GM13977 (cell line): ENCODE measurements at regions not wholly inside any gene's neighbourhood (a gene's known extent, or its start where the extent isn't known, plus 50 kb on each side); places are given as distances from the start of the nearest gene placed in this dataset.

Source experiments
- DNase-seq: peaks from one replicate; pipeline ENCODE4 v3.0.0; 2012; ENCODE audit warnings: low spot score
- in situ Hi-C: fragments of 300-500 bp; cut with MboI; formaldehyde crosslinking; loops from one replicate; pipeline ENCODE4 v1.12.0; 2022; ENCODE audit warnings: low sequenced_read_pairs, low pct_unique_long_range_greater_than_20kb, mixed read lengths, inconsistent platforms; ENCODE audit not compliant: unreplicated experiment
- TF ChIP-seq, protein P1 (sequence below): IDR thresholded peaks from 2 replicates; pipeline ENCODE4 v1.5.1; 2012; ENCODE audit warnings: mild to moderate bottlenecking, control low read depth; ENCODE audit not compliant: insufficient read depth; ENCODE audit errors: extremely low read depth, missing control alignments

DNA sequence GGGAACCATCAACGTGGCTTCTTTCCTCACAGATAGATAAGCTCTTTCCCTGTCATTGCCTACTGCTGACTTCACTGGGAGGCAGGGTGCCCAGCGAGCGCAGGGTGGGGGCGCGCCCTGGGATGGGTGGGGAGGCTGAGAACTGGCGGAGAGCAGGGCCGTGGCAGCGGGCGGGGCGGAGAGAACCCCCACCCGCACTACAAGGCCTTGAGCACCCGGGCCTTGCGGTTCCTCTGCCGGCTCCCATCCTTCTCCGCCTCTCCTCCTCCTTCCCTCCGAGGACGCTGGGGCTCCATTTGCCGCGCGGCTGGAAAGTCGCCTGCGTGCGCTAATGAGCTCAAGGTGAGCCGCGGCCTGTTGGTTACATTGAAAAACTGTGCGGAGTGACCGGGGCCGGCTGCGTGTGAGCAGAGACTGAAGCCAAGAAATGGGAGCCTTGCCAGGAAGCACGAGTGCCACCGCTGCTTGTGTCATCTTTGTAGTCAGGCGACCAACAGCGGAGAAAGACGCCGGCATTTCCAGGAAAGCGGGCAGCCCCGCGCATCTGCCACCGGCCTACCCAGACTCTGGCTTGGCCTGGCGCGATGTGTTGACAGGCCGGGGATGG, 963.5 kb upstream of the SLC35B3 start:
- in situ Hi-C loops = no loop called here

DNA sequence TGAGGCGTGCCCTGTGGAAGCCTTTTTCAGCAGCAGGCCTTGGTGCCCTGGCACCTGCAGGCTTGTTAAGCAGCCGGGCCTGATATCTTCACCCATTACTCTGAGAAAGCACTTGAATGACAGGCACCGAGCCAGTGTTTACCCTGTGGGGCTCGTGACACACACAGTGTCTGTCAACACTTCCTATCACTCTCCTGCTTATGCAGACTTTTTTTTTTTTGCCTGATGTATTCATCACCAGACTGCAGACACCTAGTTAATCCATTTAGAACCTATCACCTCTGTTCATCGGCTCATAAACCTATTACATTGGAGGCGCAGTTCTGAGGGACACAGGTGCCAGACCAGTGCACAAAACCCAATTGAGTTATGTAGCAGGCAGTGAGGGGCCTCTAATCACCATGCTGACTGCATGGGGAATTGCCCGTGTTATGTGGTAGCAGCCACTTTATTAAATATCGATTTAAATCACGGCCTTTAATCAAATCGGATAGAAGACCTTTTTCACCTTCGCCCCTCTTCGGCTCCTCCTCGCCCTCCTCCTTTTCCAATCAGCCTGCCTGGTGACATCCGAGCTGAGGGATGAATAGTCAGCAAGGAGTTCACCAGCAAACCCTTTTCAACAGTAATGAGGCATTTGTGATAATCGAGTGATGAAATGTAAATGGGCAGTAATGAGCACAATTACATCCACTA, 962.9 kb upstream of the SLC35B3 start:
- TF ChIP-seq, protein P1, sequence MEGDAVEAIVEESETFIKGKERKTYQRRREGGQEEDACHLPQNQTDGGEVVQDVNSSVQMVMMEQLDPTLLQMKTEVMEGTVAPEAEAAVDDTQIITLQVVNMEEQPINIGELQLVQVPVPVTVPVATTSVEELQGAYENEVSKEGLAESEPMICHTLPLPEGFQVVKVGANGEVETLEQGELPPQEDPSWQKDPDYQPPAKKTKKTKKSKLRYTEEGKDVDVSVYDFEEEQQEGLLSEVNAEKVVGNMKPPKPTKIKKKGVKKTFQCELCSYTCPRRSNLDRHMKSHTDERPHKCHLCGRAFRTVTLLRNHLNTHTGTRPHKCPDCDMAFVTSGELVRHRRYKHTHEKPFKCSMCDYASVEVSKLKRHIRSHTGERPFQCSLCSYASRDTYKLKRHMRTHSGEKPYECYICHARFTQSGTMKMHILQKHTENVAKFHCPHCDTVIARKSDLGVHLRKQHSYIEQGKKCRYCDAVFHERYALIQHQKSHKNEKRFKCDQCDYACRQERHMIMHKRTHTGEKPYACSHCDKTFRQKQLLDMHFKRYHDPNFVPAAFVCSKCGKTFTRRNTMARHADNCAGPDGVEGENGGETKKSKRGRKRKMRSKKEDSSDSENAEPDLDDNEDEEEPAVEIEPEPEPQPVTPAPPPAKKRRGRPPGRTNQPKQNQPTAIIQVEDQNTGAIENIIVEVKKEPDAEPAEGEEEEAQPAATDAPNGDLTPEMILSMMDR = no peak
- in situ Hi-C loops = no loop called here
- no peak for DNase-seq

More for the DNA sequence above, 963.5 kb upstream of the SLC35B3 start:
- TF ChIP-seq, protein P1 = no peak
- DNase-seq = no peak

GRCh38 chr6:9388596-9388995, 953.3 kb upstream of the SLC35B3 start:
- DNase-seq = no peak
- in situ Hi-C loops = no loop called here
- TF ChIP-seq, protein P1 = no peak

DNA sequence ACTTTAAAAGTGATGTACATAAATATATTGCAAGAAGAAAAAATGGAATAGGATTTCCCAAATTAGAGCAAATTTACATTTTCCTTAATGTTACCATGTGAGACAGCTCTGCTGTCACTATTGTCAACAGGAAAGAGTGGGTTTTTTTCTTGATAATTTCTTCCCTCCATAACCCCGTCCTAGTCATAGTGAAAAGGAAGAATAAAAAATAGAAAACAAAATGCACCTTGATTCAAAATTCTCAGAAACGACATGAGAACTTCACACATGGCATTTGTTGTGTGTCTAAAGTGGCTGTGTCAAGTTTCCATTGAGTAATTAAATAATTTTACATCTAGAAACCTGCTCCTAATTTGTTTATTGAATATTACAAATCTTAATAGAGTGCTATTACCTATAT, 945.2 kb upstream of the SLC35B3 start:
- TF ChIP-seq, protein P1 = no peak
- in situ Hi-C loops = no loop called here

DNA sequence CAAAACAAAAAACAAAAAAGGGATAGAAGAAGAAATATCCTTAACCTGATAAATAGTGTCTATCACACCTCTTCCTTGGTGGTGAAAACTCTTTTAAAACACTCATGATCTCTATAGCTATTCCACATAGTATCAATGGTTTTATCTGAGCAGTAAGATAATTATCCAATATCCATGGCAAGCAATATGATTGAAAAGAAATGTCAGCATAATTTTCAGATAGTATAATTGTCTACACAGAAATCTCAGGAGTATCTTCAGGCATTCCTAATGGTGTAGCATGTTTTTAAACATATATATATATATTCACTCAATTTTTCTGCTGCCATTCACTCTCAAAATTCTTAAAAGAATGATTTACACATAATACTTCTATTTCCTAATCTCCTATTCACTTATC, 938.0 kb upstream of the SLC35B3 start:
- no peak for DNase-seq

More for the DNA sequence above, 945.2 kb upstream of the SLC35B3 start:
- DNase-seq = no peak

GRCh38 chr6:9370480-9370879, 935.1 kb upstream of the SLC35B3 start:
- peak; percentile 2 for DNase-seq
- TF ChIP-seq, protein P1 = no peak
- in situ Hi-C loops = no loop called here

More for the DNA sequence above, 938.0 kb upstream of the SLC35B3 start:
- in situ Hi-C loops = no loop called here
- TF ChIP-seq, protein P1 = no peak

DNA sequence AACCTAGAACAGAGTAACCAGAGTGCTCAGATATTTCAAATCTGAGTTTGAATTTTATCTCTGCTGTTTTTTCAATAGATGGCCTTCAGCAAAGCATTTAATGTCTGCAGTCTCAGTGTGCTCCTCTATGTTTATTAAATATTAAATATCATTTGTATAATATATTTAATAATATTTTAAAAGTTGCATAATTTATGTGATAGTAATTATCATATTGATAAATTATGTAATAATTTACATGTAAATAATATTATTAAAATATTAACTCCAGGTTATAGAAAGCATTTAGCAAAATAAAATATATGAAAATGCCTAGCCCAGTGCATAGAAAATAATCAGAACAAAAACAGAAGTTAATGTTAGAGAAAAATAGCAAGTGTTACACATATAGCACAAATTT, 930.0 kb upstream of the SLC35B3 start:
- TF ChIP-seq, protein P1 = no peak
- in situ Hi-C loops = no loop called here
- no peak for DNase-seq
